Lung (tissue), 11 donors: ENCODE measurements at regions not wholly inside any gene's neighbourhood (a gene's known extent, or its start where the extent isn't known, plus 50 kb on each side); places are given as distances from the start of the nearest gene placed in this dataset.

Experiments used
- ATAC-seq: fragments of 200-7000 bp; cut with Tn5 transposase; one replicate; pipeline ENCODE4 v1.9.1; 2020; ENCODE audit warnings: moderate number of reproducible peaks; ENCODE audit not compliant: insufficient read depth, low FRiP score
- DNase-seq, 3 donors: peaks; one replicate each; pipeline ENCODE4 v3.0.0-alpha.2; 2013 to 2017
- H3K27ac ChIP-seq, 2 donors: one replicate each; pipeline ENCODE4 v1.5.1; 2013; ENCODE audit warnings: mild to moderate bottlenecking in 2 of 2, moderate library complexity in 2 of 2, control low read depth in 1 of 2, inconsistent platforms in 1 of 2, low read depth in 1 of 2, low read length in 1 of 2
- H3K27me3 ChIP-seq, 3 donors: one replicate each; pipeline ENCODE4 v1.5.1; 2013; ENCODE audit warnings: low read length in 2 of 3; ENCODE audit not compliant: control insufficient read depth in 3 of 3, insufficient read depth in 3 of 3
- H3K36me3 ChIP-seq, 4 donors: one replicate each; pipeline ENCODE4 v1.5.1; 2013; ENCODE audit warnings: low read length in 4 of 4, mild to moderate bottlenecking in 1 of 4, moderate library complexity in 1 of 4; ENCODE audit not compliant: control insufficient read depth in 4 of 4, insufficient read depth in 4 of 4
- H3K4me1 ChIP-seq, 5 donors: one replicate each; pipeline ENCODE4 v1.5.1; 2013; ENCODE audit warnings: low read length in 5 of 5, mild to moderate bottlenecking in 2 of 5, moderate library complexity in 1 of 5; ENCODE audit not compliant: control insufficient read depth in 5 of 5, insufficient read depth in 5 of 5
- H3K4me3 ChIP-seq: one replicate; pipeline ENCODE4 v1.5.1; 2013; ENCODE audit warnings: mild to moderate bottlenecking, control low read depth, moderate library complexity
- H3K9ac ChIP-seq, 2 donors: one replicate each; pipeline ENCODE4 v1.5.1; 2013; ENCODE audit warnings: low read length in 2 of 2, control low read depth in 1 of 2; ENCODE audit not compliant: insufficient read depth in 1 of 2
- H3K9me3 ChIP-seq, 4 donors: one replicate each; pipeline ENCODE4 v1.5.1; 2013; ENCODE audit warnings: low read length in 3 of 4, mild to moderate bottlenecking in 1 of 4, moderate library complexity in 1 of 4; ENCODE audit not compliant: control insufficient read depth in 4 of 4, insufficient read depth in 3 of 4
- CTCF ChIP-seq: IDR thresholded peaks from 2 replicates; pipeline ENCODE4 v1.5.1; 2012; ENCODE audit warnings: mild to moderate bottlenecking; ENCODE audit errors: control extremely low read depth, extremely low read depth
- WGBS, 2 donors: extraction: QIAGEN DNeasy Blood & Tissue Kit; methylation state at CpG; one replicate each; pipeline ENCODE4 v1.1.7; 2013; 5-methylcytosine and 5-hydroxymethylcytosine counted together
- donor health status: control.
- donor health status: control.
- donor health status: Bipolar disorder and iron deficiency.
- donor health status: healthy.
- donor health status: DM: yes; HTN: yes; CAD: no.

DNA sequence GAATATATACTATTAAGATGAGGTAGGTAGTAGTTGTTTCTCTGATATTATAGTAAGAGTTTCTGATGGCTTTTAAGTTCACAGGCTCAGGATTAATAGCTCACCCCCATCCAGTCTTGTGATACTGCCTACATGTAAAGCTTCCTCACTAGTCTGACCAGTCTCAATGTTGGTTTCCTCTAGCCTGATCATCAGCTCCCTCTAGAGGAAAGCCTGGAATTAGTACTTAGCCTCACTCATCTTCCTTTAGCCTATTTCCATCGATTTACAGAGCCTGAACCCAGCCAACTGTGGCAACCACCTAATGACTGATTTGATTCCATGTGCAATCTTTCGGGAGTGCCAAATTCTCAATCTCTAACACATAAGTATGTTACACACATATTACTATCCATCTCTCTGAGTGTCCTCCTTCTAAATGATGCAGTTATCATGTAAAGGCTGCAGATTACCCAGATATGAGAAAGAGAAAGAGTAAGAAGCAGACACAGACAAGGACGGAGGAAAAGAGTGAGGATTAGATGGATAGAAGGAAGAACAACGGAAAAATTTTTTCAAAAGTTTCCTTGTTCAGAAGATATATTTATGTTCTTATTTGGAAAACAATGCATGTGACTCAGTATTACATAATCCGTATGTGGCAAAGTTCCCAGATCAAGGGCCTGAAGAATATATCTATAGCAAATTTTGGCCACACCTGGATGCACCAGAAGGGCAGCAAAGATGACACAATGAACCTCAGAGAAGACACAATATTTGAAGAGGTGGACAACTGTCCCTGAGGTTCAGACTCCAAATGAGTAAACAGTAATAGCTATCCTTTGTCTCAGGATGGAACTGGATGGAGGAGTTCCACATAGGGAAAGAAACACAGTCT is 333.7 kb downstream of the ELAVL2 start:
- peak; percentile 15 to 62 (median 56) for DNase-seq
- Histone ChIP-seq H3K9me3 (no peaks in the 10 kb centered on the region), H3K36me3 (no peaks in the 10 kb centered on the region), H3K27ac (no peak overlapping the region), H3K27me3 (no peaks in the 10 kb centered on the region), H3K4me3 (no peak overlapping the region), H3K4me1 (no peaks in the 10 kb centered on the region), H3K9ac (no peak overlapping the region)
- WGBS, 2 donors: 47 to 55% methylated on average over 5 of the region's 5 CpGs
- TF ChIP-seq CTCF: no peak
- ATAC-seq: peak; percentile 66

GRCh38 chr9:23493219-23493618 is 332.8 kb downstream of the ELAVL2 start:
- H3K27me3 ChIP-seq: no peaks in the 10 kb centered on the region
- DNase-seq (no peak), ATAC-seq (no peak)
- H3K36me3 ChIP-seq: no peaks in the 10 kb centered on the region
- no peak overlapping the region for H3K9ac ChIP-seq
- H3K4me3 ChIP-seq: no peak overlapping the region
- no peak overlapping the region for H3K27ac ChIP-seq
- 61 to 62% methylated on average over 5 of the region's 5 CpGs for WGBS, 2 donors
- no peaks in the 10 kb centered on the region for H3K4me1 ChIP-seq
- H3K9me3 ChIP-seq: no peaks in the 10 kb centered on the region
- TF ChIP-seq CTCF: no peak

GRCh38 chr9:23496489-23497136 is 329.4 kb downstream of the ELAVL2 start:
- no peak overlapping the region for H3K4me3 ChIP-seq
- no peak for ATAC-seq
- H3K27me3 ChIP-seq: no peaks in the 10 kb centered on the region
- 74 to 81% methylated on average over 2 of the region's 2 CpGs for WGBS, 2 donors
- no peak for TF ChIP-seq CTCF
- no peak overlapping the region for H3K27ac ChIP-seq
- peak in 1 of 3 donors; percentile 2 for DNase-seq
- H3K9ac ChIP-seq: no peak overlapping the region
- no peaks in the 10 kb centered on the region for H3K4me1 ChIP-seq
- H3K9me3 ChIP-seq: no peaks in the 10 kb centered on the region
- H3K36me3 ChIP-seq: no peaks in the 10 kb centered on the region
